Dendritic cell treated with granulocyte-macrophage colony-stimulating factor and Interleukin-4, amounts not matched to agents 40 ng/mL and 50 ng/mL, for 4 days (primary cell): ENCODE measurements at regions not wholly inside any gene's neighbourhood (a gene's known extent, or its start where the extent isn't known, plus 50 kb on each side); places are given as distances from the start of the nearest gene placed in this dataset.

Experiments used
- H3K27ac Mint-ChIP-seq: one replicate; pipeline ENCODE4 v1.8.0; 2022; ENCODE audit warnings: mild to moderate bottlenecking, mixed read lengths
- H3K27me3 Mint-ChIP-seq: one replicate; pipeline ENCODE4 v1.8.0; 2022; ENCODE audit warnings: mild to moderate bottlenecking, mixed read lengths
- H3K36me3 Mint-ChIP-seq: one replicate; pipeline ENCODE4 v1.8.0; 2022; ENCODE audit warnings: low read depth, mixed read lengths
- H3K4me1 Mint-ChIP-seq: one replicate; pipeline ENCODE4 v1.8.0; 2022; ENCODE audit warnings: low read depth, mixed read lengths
- H3K4me3 Mint-ChIP-seq: one replicate; pipeline ENCODE4 v1.8.0; 2022; ENCODE audit warnings: mild to moderate bottlenecking, moderate library complexity, mixed read lengths
- H3K9me3 Mint-ChIP-seq: one replicate; pipeline ENCODE4 v1.8.0; 2022; ENCODE audit warnings: mixed read lengths
- intact Hi-C: fragments of 100-400 bp; cut with micrococcal nuclease; formaldehyde crosslinking; loops from one replicate; pipeline ENCODE4 v1.15.0; 2022

- Mint-ChIP-seq H3K4me1 (peaks cover 6% of the 10 kb centered on the region), H3K9me3 (no peaks in the 10 kb centered on the region), H3K27me3 (peaks cover 14% of the 10 kb centered on the region), H3K36me3 (no peaks in the 10 kb centered on the region), H3K4me3 (no peak overlapping the region), H3K27ac (no peak overlapping the region)
- intact Hi-C loops = no loop called here
Observed at GRCh38 chr2:106572541-106573450, 85.6 kb downstream of the CD8B2 start.

- Mint-ChIP-seq H3K4me1 (peaks cover 11% of the 10 kb centered on the region), H3K4me3 (no peak overlapping the region), H3K27ac (no peak overlapping the region), H3K36me3 (no peaks in the 10 kb centered on the region), H3K9me3 (no peaks in the 10 kb centered on the region), H3K27me3 (peaks cover 18% of the 10 kb centered on the region)
- intact Hi-C loops = no loop called here
Observed at GRCh38 chr2:106573773-106574172, 86.6 kb downstream of the CD8B2 start.

DNA sequence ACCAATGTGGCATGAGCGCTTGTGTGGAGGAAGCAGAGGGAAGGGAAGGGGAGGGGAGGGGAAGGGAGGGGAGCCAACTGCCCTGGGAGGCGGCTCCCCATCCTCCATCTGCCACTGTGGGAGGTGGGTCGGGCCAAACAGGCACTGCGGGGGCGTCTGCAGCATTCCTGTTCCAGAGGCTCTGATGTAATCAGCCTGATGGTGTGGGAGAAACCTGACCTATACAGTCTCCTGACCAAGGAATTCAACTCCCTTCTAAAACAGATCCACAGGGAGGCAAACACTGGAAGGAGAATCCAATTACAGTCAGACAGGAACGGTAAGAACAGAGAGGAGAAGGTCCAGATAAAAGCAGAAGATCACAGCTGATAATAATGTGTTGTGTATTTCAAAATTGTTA lies 88.8 kb downstream of the CD8B2 start:
- Mint-ChIP-seq H3K36me3 (no peaks in the 10 kb centered on the region), H3K9me3 (no peaks in the 10 kb centered on the region), H3K4me3 (no peak overlapping the region), H3K4me1 (peaks cover 13% of the 10 kb centered on the region), H3K27me3 (peaks cover 26% of the 10 kb centered on the region), H3K27ac (no peak overlapping the region)
- intact Hi-C loops = no loop called here

GRCh38 chr2:106577255-106577651 lies 90.1 kb downstream of the CD8B2 start:
- peaks cover 31% of the 10 kb centered on the region for H3K27me3 Mint-ChIP-seq

GRCh38 chr2:106579750-106580197 lies 92.6 kb downstream of the CD8B2 start:
- H3K27me3 Mint-ChIP-seq = peaks cover 45% of the 10 kb centered on the region
- peaks cover 28% of the 10 kb centered on the region for H3K4me1 Mint-ChIP-seq
- H3K27ac Mint-ChIP-seq = no peak overlapping the region
- intact Hi-C loops = no loop called here
- no peak overlapping the region for H3K4me3 Mint-ChIP-seq
- no peaks in the 10 kb centered on the region for H3K9me3 Mint-ChIP-seq
- no peaks in the 10 kb centered on the region for H3K36me3 Mint-ChIP-seq

More at GRCh38 chr2:106577255-106577651, 90.1 kb downstream of the CD8B2 start:
- no peak overlapping the region for H3K27ac Mint-ChIP-seq
- H3K4me1 Mint-ChIP-seq = peaks cover 23% of the 10 kb centered on the region
- intact Hi-C loops = no loop called here
- no peak overlapping the region for H3K4me3 Mint-ChIP-seq
- no peaks in the 10 kb centered on the region for H3K9me3 Mint-ChIP-seq
- H3K36me3 Mint-ChIP-seq = no peaks in the 10 kb centered on the region

DNA sequence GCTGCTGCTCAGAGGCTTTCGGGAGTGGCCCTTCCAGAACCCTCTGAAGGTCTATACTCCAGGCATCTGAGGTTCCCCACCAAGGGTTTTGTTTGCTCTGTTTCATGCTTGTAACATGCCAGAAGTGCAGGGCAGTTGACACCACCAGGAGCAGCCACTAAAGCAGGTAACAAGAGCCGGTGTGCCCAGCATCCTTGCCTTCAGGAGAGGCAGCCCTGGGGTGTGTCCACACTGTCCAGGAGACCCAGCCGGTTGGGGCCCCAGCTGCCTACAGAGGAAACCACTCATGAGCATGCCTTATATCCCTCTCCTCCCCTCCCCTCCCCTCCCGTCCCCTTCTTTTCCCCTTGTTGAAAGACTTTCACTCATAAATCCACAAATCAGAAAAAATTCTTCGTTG lies 93.1 kb downstream of the CD8B2 start:
- Mint-ChIP-seq H3K4me1 (peaks cover 28% of the 10 kb centered on the region), H3K4me3 (no peak overlapping the region), H3K27me3 (peaks cover 49% of the 10 kb centered on the region), H3K36me3 (no peaks in the 10 kb centered on the region), H3K9me3 (no peaks in the 10 kb centered on the region), H3K27ac (no peak overlapping the region)
- intact Hi-C loops = no loop called here

DNA sequence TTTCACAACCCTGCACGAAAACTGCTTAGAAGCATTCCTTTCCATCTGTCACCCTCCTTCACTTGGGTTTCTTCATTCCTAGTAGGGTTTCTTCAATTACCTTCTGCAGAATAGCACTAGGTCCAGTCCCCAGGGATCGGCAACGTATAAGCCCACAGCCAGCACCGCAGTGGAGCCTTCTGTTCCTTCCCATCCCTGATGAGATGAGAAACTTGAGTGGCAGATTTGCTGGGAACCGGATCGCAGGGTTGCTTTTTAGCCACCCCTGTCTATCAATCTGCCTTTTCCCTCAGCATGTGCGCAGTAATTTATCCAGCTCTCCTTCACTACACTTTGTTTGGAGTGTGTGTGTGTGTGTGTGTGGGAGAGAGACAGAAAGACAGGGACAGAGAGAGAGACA lies 94.2 kb downstream of the CD8B2 start:
- intact Hi-C loops = no loop called here
- peaks cover 28% of the 10 kb centered on the region for H3K4me1 Mint-ChIP-seq

DNA sequence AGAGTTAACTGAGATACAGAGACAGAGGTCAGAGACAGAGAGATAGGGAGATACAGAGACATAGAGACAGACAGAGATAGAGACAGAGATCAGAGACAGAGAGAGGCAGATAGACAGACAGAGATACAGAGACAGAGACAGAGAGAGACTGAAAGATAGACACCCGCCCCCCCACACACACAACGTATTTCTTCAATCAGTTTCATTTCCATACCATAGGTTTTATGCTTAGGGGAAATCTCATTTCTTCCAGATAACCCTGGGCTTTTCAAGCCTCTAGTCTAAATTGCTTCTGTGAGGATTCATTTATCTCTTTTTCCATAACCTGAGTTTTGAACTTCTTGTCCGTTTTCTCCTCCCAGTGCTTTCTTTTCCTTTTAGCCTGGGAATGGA lies 94.6 kb downstream of the CD8B2 start:
- H3K4me1 Mint-ChIP-seq = peaks cover 28% of the 10 kb centered on the region
- peaks cover 55% of the 10 kb centered on the region for H3K27me3 Mint-ChIP-seq
- intact Hi-C loops = loop anchor here (2.0 kb wide), 2 partner anchors 39 to 477 kb away; no protein-coding TSS in a partner anchor
- H3K4me3 Mint-ChIP-seq = peak overlapping the region; percentile 70
- no peaks in the 10 kb centered on the region for H3K9me3 Mint-ChIP-seq
- H3K27ac Mint-ChIP-seq = peak overlapping the region; percentile 1
- H3K36me3 Mint-ChIP-seq = no peaks in the 10 kb centered on the region

More for the DNA sequence above, 94.2 kb downstream of the CD8B2 start:
- Mint-ChIP-seq H3K4me3 (no peak overlapping the region), H3K27me3 (peaks cover 55% of the 10 kb centered on the region), H3K36me3 (no peaks in the 10 kb centered on the region), H3K9me3 (no peaks in the 10 kb centered on the region), H3K27ac (no peak overlapping the region)

GRCh38 chr2:106582148-106583143 lies 95.3 kb downstream of the CD8B2 start:
- Mint-ChIP-seq H3K27me3 (peaks cover 56% of the 10 kb centered on the region), H3K36me3 (no peaks in the 10 kb centered on the region), H3K27ac (peak overlapping the region; percentile 1), H3K4me1 (peaks cover 28% of the 10 kb centered on the region), H3K9me3 (no peaks in the 10 kb centered on the region), H3K4me3 (peak overlapping the region; percentile 70)
- intact Hi-C loops = loop anchor here (2.0 kb wide), 2 partner anchors 40 to 478 kb away; no protein-coding TSS in a partner anchor

- H3K4me1 Mint-ChIP-seq = peaks cover 20% of the 10 kb centered on the region
- H3K27ac Mint-ChIP-seq = no peak overlapping the region
- intact Hi-C loops = no loop called here
- H3K9me3 Mint-ChIP-seq = no peaks in the 10 kb centered on the region
- no peaks in the 10 kb centered on the region for H3K36me3 Mint-ChIP-seq
- no peak overlapping the region for H3K4me3 Mint-ChIP-seq
- H3K27me3 Mint-ChIP-seq = peaks cover 48% of the 10 kb centered on the region
Observed at GRCh38 chr2:106584304-106584954, 97.3 kb downstream of the CD8B2 start.

- no peaks in the 10 kb centered on the region for H3K4me1 Mint-ChIP-seq
- H3K9me3 Mint-ChIP-seq = no peaks in the 10 kb centered on the region
- no peaks in the 10 kb centered on the region for H3K27me3 Mint-ChIP-seq
- intact Hi-C loops = no loop called here
- H3K4me3 Mint-ChIP-seq = no peak overlapping the region
- H3K27ac Mint-ChIP-seq = no peak overlapping the region
- H3K36me3 Mint-ChIP-seq = no peaks in the 10 kb centered on the region
Observed at GRCh38 chr2:106596844-106597243, 109.7 kb downstream of the CD8B2 start.

DNA sequence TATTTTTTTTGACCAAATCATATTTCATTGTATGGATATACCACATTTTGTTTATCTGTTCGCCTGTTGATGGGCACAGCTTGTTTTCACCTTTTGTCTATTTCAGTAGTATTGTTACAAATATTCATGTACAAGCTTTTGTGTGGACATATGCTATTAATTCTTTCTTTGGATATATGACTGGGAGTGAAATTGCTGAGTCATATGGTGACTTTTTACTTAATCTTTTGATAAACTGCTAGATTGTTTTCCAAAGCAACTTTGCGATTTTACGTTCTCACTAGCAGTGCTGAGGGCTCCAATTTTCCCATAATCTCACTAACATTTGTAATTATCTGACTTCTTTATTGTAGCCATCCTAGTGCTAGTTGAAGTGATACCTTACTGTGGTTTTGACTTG lies 112.4 kb downstream of the CD8B2 start:
- Mint-ChIP-seq H3K9me3 (peaks cover 3% of the 10 kb centered on the region), H3K27ac (no peak overlapping the region), H3K27me3 (no peaks in the 10 kb centered on the region), H3K4me3 (no peak overlapping the region), H3K36me3 (no peaks in the 10 kb centered on the region), H3K4me1 (no peaks in the 10 kb centered on the region)
- intact Hi-C loops = no loop called here

- intact Hi-C loops = no loop called here
- no peaks in the 10 kb centered on the region for H3K4me1 Mint-ChIP-seq
- H3K27me3 Mint-ChIP-seq = no peaks in the 10 kb centered on the region
- H3K36me3 Mint-ChIP-seq = no peaks in the 10 kb centered on the region
- H3K27ac Mint-ChIP-seq = no peak overlapping the region
- H3K4me3 Mint-ChIP-seq = no peak overlapping the region
- H3K9me3 Mint-ChIP-seq = peaks cover 12% of the 10 kb centered on the region
Observed at GRCh38 chr2:106602042-106602441, 114.9 kb downstream of the CD8B2 start.
